ENCODE measurements at regions not wholly inside any gene's neighbourhood (a gene's known extent, or its start where the extent isn't known, plus 50 kb on each side); places are given as distances from the start of the nearest gene placed in this dataset.

DNA sequence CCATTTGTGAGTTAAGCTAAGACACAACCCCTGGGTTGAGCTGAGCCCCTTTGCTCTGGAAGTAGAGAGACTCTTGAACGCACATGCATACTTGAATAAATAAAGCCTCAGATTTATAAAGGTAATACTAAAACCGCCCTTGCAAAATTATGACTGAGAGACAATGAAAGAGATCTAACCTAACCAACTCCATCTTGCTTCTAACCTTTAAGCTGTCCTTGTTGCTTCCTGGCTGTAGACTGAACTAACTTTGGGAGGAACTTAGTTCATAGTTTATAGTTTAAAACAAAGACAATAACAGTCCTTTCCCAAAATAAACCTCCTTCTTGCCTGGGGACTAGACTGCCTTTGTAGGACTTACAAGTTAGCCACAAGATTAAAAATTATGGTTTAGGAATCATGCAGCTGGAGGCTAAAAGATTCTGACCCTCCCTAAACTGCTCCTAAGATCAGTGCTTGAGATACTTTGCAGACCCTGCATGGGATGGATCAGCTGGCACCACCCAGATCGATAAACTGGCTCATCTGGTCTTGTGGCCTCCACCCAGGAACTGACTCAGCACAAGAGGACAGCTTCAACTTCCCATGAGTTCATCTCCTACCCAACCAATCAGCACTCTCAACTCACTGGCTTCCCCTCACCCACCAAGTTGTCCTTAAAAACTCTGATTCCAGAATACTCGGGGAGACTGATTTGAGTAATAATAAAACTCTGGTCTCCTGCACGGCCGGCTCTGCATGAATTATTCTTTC lies 240.2 kb upstream of the SLC14A2 start:
- no peak for DNase-seq (ENCODE audit: low read depth in 3 of 3, low spot score in 1 of 3)

DNA sequence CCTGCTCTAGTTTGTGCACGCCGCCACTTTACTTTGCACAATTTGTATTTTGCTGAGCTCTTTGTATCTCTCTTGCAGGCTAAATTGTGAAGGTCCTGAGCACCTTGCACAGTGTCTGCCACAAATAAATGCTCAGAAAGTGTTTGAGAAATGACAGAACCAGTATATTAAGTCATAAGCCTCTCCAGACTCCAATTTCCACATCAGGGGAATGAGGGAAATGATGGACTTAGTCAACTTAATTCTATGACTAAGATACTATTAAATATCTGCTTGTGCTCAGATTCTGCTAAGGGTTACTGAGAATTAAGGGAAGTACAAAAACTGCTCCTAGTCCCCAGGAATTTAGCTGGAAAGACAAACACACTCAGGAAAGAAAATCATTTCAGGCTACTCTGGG lies 239.1 kb upstream of the SLC14A2 start:
- no peak for DNase-seq (ENCODE audit: low read depth in 3 of 3, low spot score in 1 of 3)

GRCh38 chr18:45378308-45378707 lies 237.0 kb upstream of the SLC14A2 start:
- DNase-seq (ENCODE audit: low read depth in 3 of 3, low spot score in 1 of 3) = no peak

DNA sequence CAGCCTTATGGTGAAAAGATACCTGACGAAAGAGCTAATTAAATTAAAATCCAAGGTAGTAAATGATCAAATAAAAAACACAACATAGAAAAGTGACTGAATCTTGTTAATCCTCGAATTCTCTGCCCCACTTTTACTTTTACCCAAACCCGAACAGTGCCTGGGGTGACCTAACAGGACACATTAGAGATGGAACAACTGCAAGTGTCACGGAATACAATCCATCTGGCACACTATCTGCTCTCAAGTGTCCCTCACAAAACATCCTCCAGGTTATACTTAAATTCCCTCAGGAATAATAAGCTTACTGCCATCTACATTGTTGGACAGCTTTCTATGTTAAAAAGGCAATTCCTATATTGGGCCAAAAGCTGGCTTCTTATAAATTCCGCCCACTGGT lies 236.3 kb upstream of the SLC14A2 start:
- DNase-seq (ENCODE audit: low read depth in 3 of 3, low spot score in 1 of 3) = no peak

GRCh38 chr18:45379903-45380302 lies 235.4 kb upstream of the SLC14A2 start:
- DNase-seq (ENCODE audit: low read depth in 3 of 3, low spot score in 1 of 3) = no peak

DNA sequence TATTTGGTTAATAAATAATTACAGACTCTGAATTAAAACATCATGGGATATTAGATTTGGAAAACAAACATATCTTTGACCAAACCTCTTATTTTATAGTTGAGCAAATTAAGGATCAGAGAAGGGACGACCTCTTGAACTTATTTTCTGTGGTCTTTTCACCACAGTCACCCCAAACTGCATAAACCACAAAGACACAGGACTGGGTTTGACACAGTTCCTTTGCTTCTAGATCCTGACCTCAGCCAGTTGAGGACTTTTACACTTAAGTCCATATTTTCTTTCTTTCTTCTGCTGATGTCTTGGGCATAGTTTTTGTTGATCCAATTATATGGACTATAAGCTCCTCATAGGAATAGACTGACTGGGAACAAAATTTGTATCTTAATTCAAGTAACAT lies 234.0 kb upstream of the SLC14A2 start:
- no peak for DNase-seq (ENCODE audit: low read depth in 3 of 3, low spot score in 1 of 3)

- DNase-seq (ENCODE audit: low read depth in 3 of 3, low spot score in 1 of 3) = no peak
Observed at GRCh38 chr18:45383228-45383627, 232.0 kb upstream of the SLC14A2 start.

- no peak for DNase-seq (ENCODE audit: low read depth in 3 of 3, low spot score in 1 of 3)
Observed at GRCh38 chr18:45384137-45384961, 230.9 kb upstream of the SLC14A2 start.

DNA sequence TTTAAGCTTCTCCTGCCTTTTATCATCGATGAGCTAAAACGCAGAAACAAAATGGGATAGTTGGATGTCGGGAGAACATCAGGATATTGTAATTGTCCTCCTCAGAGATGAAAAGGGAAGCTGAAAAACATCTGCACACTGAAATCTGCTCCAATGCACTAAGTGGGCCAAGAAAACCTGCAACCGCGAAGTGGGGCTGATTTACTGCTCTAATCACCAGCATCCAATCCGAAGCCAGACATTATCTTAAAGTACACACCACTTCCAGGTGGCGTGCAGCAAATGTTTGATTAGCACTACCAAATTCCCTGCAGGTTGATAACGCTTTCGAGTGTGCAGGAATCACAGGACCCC lies 230.3 kb upstream of the SLC14A2 start:
- no peak for DNase-seq (ENCODE audit: low read depth in 3 of 3, low spot score in 1 of 3)

- no peak for DNase-seq (ENCODE audit: low read depth in 3 of 3, low spot score in 1 of 3)
Observed at GRCh38 chr18:45386041-45386655, 229.1 kb upstream of the SLC14A2 start.

- DNase-seq (ENCODE audit: low read depth in 3 of 3, low spot score in 1 of 3) = no peak
Observed at GRCh38 chr18:45387229-45387628, 228.0 kb upstream of the SLC14A2 start.

- no peak for DNase-seq (ENCODE audit: low read depth in 3 of 3, low spot score in 1 of 3)
Observed at GRCh38 chr18:45398448-45398847, 216.8 kb upstream of the SLC14A2 start.

DNA sequence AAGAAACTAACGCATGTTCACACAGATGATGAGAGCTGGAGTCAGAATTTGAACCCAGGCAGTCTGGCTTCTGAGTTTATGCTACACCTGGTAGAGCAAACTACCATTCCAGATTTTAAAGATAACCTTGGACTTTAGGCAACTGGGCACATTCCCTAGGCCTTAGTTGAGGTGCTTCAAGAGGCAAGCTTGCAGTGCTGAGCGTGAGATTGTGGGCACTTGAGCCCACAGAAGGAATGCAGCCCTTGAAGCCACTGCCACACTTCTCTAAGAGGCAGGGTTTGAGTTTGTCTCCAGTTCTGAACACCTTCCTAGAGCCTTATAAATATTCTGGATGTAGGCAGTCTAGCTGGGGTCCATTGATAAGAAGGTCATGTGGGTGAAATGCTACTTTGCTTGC lies 216.1 kb upstream of the SLC14A2 start:
- DNase-seq (ENCODE audit: low read depth in 3 of 3, low spot score in 1 of 3) = no peak

DNA sequence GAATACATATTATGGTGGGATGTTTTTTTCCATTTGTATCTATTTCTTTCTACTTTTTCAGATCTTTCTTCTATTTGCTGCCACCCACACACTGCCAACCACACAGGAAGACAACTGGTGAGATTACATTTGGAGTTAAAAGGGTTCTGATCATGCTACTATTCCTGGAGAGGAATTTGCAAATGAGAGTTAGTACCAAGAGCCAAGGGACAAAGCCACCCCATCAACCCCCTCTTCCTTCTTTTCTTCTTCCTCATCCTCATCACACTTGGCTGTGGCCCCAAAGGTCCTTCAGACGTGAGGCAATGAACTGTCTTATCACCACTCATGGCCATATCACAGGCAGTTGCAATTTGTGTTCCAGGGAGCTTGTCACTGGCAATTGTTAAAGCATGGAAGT lies 215.6 kb upstream of the SLC14A2 start:
- no peak for DNase-seq (ENCODE audit: low read depth in 3 of 3, low spot score in 1 of 3)

- no peak for DNase-seq (ENCODE audit: low read depth in 3 of 3, low spot score in 1 of 3)
Observed at GRCh38 chr18:45402485-45403056, 212.7 kb upstream of the SLC14A2 start.

DNA sequence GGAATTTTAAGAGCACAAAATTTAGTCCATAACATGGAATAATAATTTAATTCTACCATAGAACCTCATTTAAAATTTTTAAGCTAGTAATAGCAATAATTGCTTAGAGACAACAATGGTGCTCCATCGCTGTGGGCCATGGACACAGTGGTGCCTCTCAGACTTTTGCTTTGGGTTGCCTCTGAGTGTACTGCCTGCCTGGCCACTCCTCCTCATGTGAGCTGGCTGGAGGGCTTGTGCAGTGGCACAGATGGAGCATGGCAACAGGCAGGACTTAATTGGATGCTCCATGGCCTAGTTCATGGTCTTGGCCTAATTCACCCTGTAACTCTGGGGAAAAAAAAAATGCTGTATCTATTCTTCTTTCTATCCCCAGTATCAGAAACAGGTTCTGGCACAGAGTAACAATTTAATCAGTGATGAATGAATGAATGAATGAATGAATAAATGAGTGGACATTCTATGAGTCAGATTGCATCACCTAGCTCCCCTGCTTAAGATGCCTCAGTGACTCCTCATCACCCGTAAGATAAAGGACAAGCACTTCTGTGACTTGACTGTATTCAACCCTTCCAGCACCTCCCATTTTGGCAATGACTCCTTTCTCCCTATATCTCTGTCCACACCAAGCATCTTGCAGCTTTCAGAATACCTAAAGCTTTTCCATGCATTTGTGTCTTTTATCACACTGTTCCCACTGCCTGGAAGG lies 211.8 kb upstream of the SLC14A2 start:
- DNase-seq (ENCODE audit: low read depth in 3 of 3, low spot score in 1 of 3) = no peak

DNA sequence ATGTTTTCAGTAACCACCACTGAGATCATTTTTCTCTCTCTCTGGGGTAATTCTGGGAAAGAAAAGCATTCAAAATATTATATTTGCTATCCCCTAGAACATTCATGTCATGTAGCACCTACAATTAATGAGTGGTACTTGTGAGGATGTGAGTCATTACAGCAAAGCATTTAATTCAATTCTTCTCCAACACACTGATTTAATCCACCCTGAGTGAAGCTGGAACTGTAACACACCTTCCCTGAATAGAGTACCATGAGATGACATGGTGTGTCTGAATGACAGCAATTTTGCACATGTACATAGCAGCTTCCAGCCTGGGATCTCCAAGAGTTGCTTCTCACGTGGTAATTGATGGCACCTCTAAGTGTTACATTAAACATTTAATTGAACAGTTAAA lies 207.1 kb upstream of the SLC14A2 start:
- DNase-seq (ENCODE audit: low read depth in 3 of 3, low spot score in 1 of 3) = no peak

DNA sequence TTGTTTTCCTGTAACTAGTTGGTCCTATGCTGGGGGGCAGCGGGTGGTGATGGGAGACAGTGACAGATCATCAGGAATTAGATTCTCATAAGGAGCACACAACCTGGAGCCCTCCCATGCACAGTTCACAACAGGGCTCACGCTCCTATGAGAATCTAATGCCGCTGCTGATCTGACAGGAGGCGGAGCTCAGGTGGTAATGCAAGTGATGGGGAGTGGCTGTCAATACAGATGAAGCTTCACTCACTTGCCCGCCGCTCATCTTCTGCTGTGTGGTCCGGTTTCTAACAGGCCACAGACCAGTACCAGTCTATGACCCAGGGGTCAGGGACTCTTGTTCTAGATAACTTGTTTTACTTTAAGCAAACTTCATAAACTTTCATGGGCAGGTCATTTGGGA lies 205.3 kb upstream of the SLC14A2 start:
- no peak for DNase-seq (ENCODE audit: low read depth in 3 of 3, low spot score in 1 of 3)

- DNase-seq (ENCODE audit: low read depth in 3 of 3, low spot score in 1 of 3) = no peak
Observed at GRCh38 chr18:45412577-45412976, 202.7 kb upstream of the SLC14A2 start.

- no peak for DNase-seq (ENCODE audit: low read depth in 3 of 3, low spot score in 1 of 3)
Observed at GRCh38 chr18:45413180-45413836, 202.0 kb upstream of the SLC14A2 start.

- no peak for DNase-seq (ENCODE audit: low read depth in 3 of 3, low spot score in 1 of 3)
Observed at GRCh38 chr18:45415614-45416013, 199.7 kb upstream of the SLC14A2 start.

Measured in stimulated activated CD4-positive, alpha-beta T cell treated with anti-CD3 and anti-CD28 coated beads, TNF-alpha, amount 100 ng/mL, for 1 hour (primary cell).